Gastrocnemius medialis (tissue), 4 donors: ENCODE measurements at regions not wholly inside any gene's neighbourhood (a gene's known extent, or its start where the extent isn't known, plus 50 kb on each side); places are given as distances from the start of the nearest gene placed in this dataset.

ENCODE experiments used
- CTCF ChIP-seq, 5 experiments: fragments of 450-650 bp in 3 of 5; fragments of 200-600 bp in 2 of 5; sonication (generic) in 2 of 5; IDR thresholded peaks in 4 of 5; conservative IDR thresholded peaks in 1 of 5; 1 replicate in 4 of 5; 2 replicates in 1 of 5; pipeline ENCODE4 v1.5.1; 2016 to 2019; ENCODE audit warnings: antibody characterized with exemption in 5 of 5, mild to moderate bottlenecking in 3 of 5, moderate library complexity in 3 of 5
- POLR2A ChIP-seq, 2 donors: fragments of 450-650 bp; IDR thresholded peaks; one replicate each; pipeline ENCODE4 v1.6.1; 2017; ENCODE audit warnings: antibody characterized with exemption in 2 of 2, mild to moderate bottlenecking in 2 of 2, moderate library complexity in 2 of 2

DNA sequence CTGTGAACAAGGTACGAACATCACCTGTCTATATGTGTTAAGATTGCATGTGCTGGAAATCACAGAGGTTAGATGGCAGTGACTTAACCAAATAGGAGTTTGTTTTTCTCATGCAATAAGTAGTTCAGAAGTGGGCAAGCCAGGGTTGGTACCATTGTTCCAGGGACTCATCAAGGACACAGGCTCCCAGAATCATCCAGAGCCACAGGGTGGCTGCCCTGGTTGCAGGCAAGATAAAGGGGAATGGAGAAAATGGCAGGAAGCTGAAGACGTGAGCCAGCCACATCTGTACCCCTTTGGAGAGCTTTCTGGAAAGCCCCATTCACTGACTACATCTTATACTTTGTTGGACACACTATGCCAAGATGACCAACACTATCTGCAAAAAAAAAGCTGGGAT is 126.0 kb upstream of the IL12B start:
- no peak for TF ChIP-seq CTCF (IDR thresholded peaks at IDR 0.05 in 4 of 5, conservative IDR thresholded peaks at IDR 0.05 in 1 of 5)
- TF ChIP-seq POLR2A (IDR thresholded peaks at IDR 0.05), result no peak
